ENCODE measurements at regions not wholly inside any gene's neighbourhood (a gene's known extent, or its start where the extent isn't known, plus 50 kb on each side); places are given as distances from the start of the nearest gene placed in this dataset.

DNA sequence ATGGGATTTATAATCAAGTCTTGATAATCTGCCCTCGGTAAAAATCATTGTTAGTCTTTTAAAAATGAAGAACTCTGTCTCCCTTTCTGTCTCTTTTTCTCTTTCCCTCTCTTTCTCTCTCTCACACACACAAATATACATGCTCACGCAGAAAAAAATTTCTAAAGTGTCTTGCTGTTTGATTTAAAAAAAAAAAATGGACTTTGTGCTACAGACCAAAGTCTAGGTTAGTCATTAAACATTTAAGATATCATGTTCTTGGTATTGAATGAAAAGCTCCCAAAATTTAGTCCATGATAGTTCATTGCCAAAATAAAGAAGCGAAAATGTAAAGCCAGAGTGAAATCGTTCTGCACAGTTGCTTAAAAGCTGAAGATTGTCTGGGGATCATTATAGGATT lies 665.8 kb downstream of the SORCS1 start:
- no peak for TF ChIP-seq POLR2A (IDR thresholded peaks at IDR 0.05)
- TF ChIP-seq, protein P1, sequence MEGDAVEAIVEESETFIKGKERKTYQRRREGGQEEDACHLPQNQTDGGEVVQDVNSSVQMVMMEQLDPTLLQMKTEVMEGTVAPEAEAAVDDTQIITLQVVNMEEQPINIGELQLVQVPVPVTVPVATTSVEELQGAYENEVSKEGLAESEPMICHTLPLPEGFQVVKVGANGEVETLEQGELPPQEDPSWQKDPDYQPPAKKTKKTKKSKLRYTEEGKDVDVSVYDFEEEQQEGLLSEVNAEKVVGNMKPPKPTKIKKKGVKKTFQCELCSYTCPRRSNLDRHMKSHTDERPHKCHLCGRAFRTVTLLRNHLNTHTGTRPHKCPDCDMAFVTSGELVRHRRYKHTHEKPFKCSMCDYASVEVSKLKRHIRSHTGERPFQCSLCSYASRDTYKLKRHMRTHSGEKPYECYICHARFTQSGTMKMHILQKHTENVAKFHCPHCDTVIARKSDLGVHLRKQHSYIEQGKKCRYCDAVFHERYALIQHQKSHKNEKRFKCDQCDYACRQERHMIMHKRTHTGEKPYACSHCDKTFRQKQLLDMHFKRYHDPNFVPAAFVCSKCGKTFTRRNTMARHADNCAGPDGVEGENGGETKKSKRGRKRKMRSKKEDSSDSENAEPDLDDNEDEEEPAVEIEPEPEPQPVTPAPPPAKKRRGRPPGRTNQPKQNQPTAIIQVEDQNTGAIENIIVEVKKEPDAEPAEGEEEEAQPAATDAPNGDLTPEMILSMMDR (IDR thresholded peaks at IDR 0.05 in 8 of 11, conservative IDR thresholded peaks at IDR 0.05 in 3 of 11), result no peak

Measured in spleen (tissue), 7 donors.